Panc1 (cell line): ENCODE measurements at regions not wholly inside any gene's neighbourhood (a gene's known extent, or its start where the extent isn't known, plus 50 kb on each side); places are given as distances from the start of the nearest gene placed in this dataset.
"Not testable (repeated sequence)": the region's sequence is repeated elsewhere in the genome, so short reads cannot be mapped to it uniquely, and the experiment has no call there.

Experiments
- ATAC-seq: fragments of 200-7000 bp; cut with Tn5 transposase; 2 replicates; pipeline ENCODE4 v1.9.1; 2020; ENCODE audit warnings: mild to moderate bottlenecking, moderate library complexity
- BruUV-seq: library from RNA; stranded (reverse); fragments of 400-500 nt; replicated peaks from 2 replicates; lab custom pipeline; 2021; lab: Mats Ljungman, UMichigan
- CTCF ChIA-PET: fragments of 300-600 bp; sonication (Branson Sonifier 250); formaldehyde crosslinking; loops from one replicate; lab custom pipeline; 2022; ENCODE audit warnings: antibody characterized with exemption; lab: Charles Lee
- POLR2A ChIA-PET: fragments of 300-600 bp; sonication (Branson Sonifier 250); formaldehyde crosslinking; loops from one replicate; lab custom pipeline; 2022; ENCODE audit warnings: antibody characterized with exemption; lab: Charles Lee
- DNase-seq: peaks from one replicate; pipeline ENCODE4 v3.0.0-alpha.2; 2010; ENCODE audit warnings: low read depth, low spot score
- H3K27ac ChIP-seq: 2 replicates; pipeline ENCODE4 v1.5.1; 2011; ENCODE audit warnings: mild to moderate bottlenecking, low read length, inconsistent platforms
- H3K27me3 ChIP-seq: fragments of 200-500 bp; sonication (Bioruptor generic); 2 replicates; pipeline ENCODE4 v1.6.0; 2014; ENCODE audit warnings: low read length, inconsistent platforms; ENCODE audit not compliant: control insufficient read depth, insufficient read depth
- H3K36me3 ChIP-seq: fragments of 200-500 bp; sonication (Bioruptor generic); 2 replicates; pipeline ENCODE4 v1.5.1; 2014; ENCODE audit warnings: inconsistent platforms, mild to moderate bottlenecking, low read length, moderate library complexity; ENCODE audit not compliant: control insufficient read depth, insufficient read depth
- H3K4me1 ChIP-seq: 2 replicates; pipeline ENCODE4 v1.5.1; 2011; ENCODE audit warnings: inconsistent platforms, mild to moderate bottlenecking, low read length, moderate library complexity; ENCODE audit not compliant: control insufficient read depth, insufficient read depth
- H3K4me3 ChIP-seq, 2 experiments: 2 replicates each; pipeline ENCODE4 v1.5.1; 2011 to 2012; ENCODE audit warnings: low read depth in 2 of 2, low read length in 2 of 2, mild to moderate bottlenecking in 2 of 2, inconsistent platforms in 1 of 2, moderate library complexity in 1 of 2
- H3K9me3 ChIP-seq: fragments of 200-500 bp; sonication (Bioruptor generic); 2 replicates; pipeline ENCODE4 v1.5.1; 2014; ENCODE audit warnings: low read depth, mild to moderate bottlenecking, inconsistent platforms, low read length, moderate library complexity; ENCODE audit not compliant: control insufficient read depth, insufficient read depth
- CTCF ChIP-seq: fragments of 450-650 bp; IDR thresholded peaks from 2 replicates; pipeline ENCODE4 v1.5.1; 2017; ENCODE audit warnings: mild to moderate bottlenecking
- POLR2AphosphoS5 ChIP-seq: IDR thresholded peaks from 2 replicates; pipeline ENCODE4 v1.6.1; 2012; ENCODE audit warnings: mild to moderate bottlenecking, low read depth, low read length, moderate library complexity
- REST ChIP-seq, 2 experiments: IDR thresholded peaks; 2 replicates each; pipeline ENCODE4 v1.6.1; 2011 to 2012; ENCODE audit warnings: low read depth in 2 of 2, control low read depth in 1 of 2, low read length in 1 of 2, mild to moderate bottlenecking in 1 of 2, moderate library complexity in 1 of 2; ENCODE audit not compliant: insufficient read depth in 1 of 2
- SIN3A ChIP-seq: IDR thresholded peaks from 2 replicates; pipeline ENCODE4 v1.6.1; 2012; ENCODE audit warnings: low read depth, mild to moderate bottlenecking, low read length, moderate library complexity, borderline replicate concordance; ENCODE audit not compliant: insufficient read depth
- TCF7L2 ChIP-seq: IDR thresholded peaks from 2 replicates; pipeline ENCODE4 v1.6.1; 2011; ENCODE audit warnings: mild to moderate bottlenecking, low read depth, low read length, inconsistent platforms
- in situ Hi-C: cut with HindIII; loops from 2 replicates; pipeline ENCODE4 v1.10.0; 2016; ENCODE audit warnings: low sequenced_read_pairs, low pct_unique_long_range_greater_than_20kb
- intact Hi-C: fragments of 100-400 bp; cut with micrococcal nuclease; formaldehyde crosslinking; loops from one replicate; pipeline ENCODE4 v1.10.0; 2022; ENCODE audit not compliant: unreplicated experiment

GRCh38 chr1:91189096-91189495 is 167.3 kb upstream of the ZNF644 start:
- intact Hi-C loops (no loop called here), in situ Hi-C loops (no loop called here)
- DNase-seq, result no peak
- Histone ChIP-seq H3K4me1 (no peaks in the 10 kb centered on the region), H3K4me3 (no peak overlapping the region), H3K27me3 (no peaks in the 10 kb centered on the region), H3K9me3 (no peaks in the 10 kb centered on the region), H3K27ac (no peak overlapping the region), H3K36me3 (no peaks in the 10 kb centered on the region)
- TF ChIP-seq POLR2AphosphoS5 (no peak), REST (IDR thresholded peaks at IDR 0.05; ENCODE audit: insufficient read depth in 1 of 2, low read depth in 2 of 2, low read length in 1 of 2) (no peak), TCF7L2 (no peak), SIN3A (no peak), CTCF (no peak)
- POLR2A ChIA-PET, result no interaction called here
- no peak for ATAC-seq
- BruUV-seq, result no TSS peak
- CTCF ChIA-PET, result no interaction called here

GRCh38 chr1:91182807-91183206 is 161.0 kb upstream of the ZNF644 start:
- ATAC-seq, H3K9me3 ChIP-seq, H3K27ac ChIP-seq, POLR2A ChIA-PET, in situ Hi-C loops, H3K4me3 ChIP-seq, H3K27me3 ChIP-seq, BruUV-seq, CTCF ChIA-PET, DNase-seq, H3K36me3 ChIP-seq, intact Hi-C loops, H3K4me1 ChIP-seq: not testable (repeated sequence)

- in situ Hi-C loops, result no loop called here
- no peak overlapping the region for H3K27ac ChIP-seq
- POLR2A ChIA-PET, result no interaction called here
- no peaks in the 10 kb centered on the region for H3K36me3 ChIP-seq
- no peaks in the 10 kb centered on the region for H3K4me1 ChIP-seq
- ATAC-seq, result no peak
- DNase-seq, result no peak
- CTCF ChIA-PET, result no interaction called here
- no peaks in the 10 kb centered on the region for H3K9me3 ChIP-seq
- no TSS peak for BruUV-seq
- H3K4me3 ChIP-seq, result no peak overlapping the region
- peaks cover 18% of the 10 kb centered on the region for H3K27me3 ChIP-seq
- TF ChIP-seq CTCF (no peak), REST (IDR thresholded peaks at IDR 0.05; ENCODE audit: insufficient read depth in 1 of 2, low read depth in 2 of 2, low read length in 1 of 2) (no peak), POLR2AphosphoS5 (no peak), SIN3A (no peak), TCF7L2 (no peak)
- intact Hi-C loops, result no loop called here
Measured at GRCh38 chr1:91176250-91176649, 154.4 kb upstream of the ZNF644 start.
